ENCODE measurements at regions not wholly inside any gene's neighbourhood (a gene's known extent, or its start where the extent isn't known, plus 50 kb on each side); places are given as distances from the start of the nearest gene placed in this dataset.

- no peak for DNase-seq
Observed at GRCh38 chr12:126139355-126139754, 1074.1 kb downstream of the AACS start.

GRCh38 chr12:126144603-126145002 is 1079.4 kb downstream of the AACS start:
- DNase-seq = no peak

- no peak for DNase-seq
Observed at GRCh38 chr12:126147321-126147720, 1082.1 kb downstream of the AACS start.

GRCh38 chr12:126156806-126157574 is 1091.8 kb downstream of the AACS start:
- no peak for DNase-seq

GRCh38 chr12:126157575-126157966 is 1092.3 kb downstream of the AACS start:
- no peak for DNase-seq

- DNase-seq = no peak
Observed at GRCh38 chr12:126159139-126159538, 1093.9 kb downstream of the AACS start.

GRCh38 chr12:126160912-126161311 is 1095.7 kb downstream of the AACS start:
- no peak for DNase-seq

GRCh38 chr12:126163984-126164383 is 1098.7 kb downstream of the AACS start:
- no peak for DNase-seq

- DNase-seq = no peak
Observed at GRCh38 chr12:126171937-126172559, 1106.8 kb downstream of the AACS start.

GRCh38 chr12:126182619-126183236 is 1117.5 kb downstream of the AACS start:
- DNase-seq = no peak

GRCh38 chr12:126185025-126185424 is 1119.8 kb downstream of the AACS start:
- no peak for DNase-seq

GRCh38 chr12:126189856-126190255 is 1124.6 kb downstream of the AACS start:
- no peak for DNase-seq

- DNase-seq = no peak
Observed at GRCh38 chr12:126191031-126191891, 1126.0 kb downstream of the AACS start.

GRCh38 chr12:126191949-126192348 is 1126.7 kb downstream of the AACS start:
- no peak for DNase-seq

- DNase-seq = no peak
Observed at GRCh38 chr12:126193190-126193589, 1128.0 kb downstream of the AACS start.

GRCh38 chr12:126196263-126196662 is 1131.0 kb downstream of the AACS start:
- DNase-seq = no peak

GRCh38 chr12:126198516-126198915 is 1133.3 kb downstream of the AACS start:
- no peak for DNase-seq

- DNase-seq = no peak
Observed at GRCh38 chr12:126198966-126199692, 1133.9 kb downstream of the AACS start.

- no peak for DNase-seq
Observed at GRCh38 chr12:126201981-126202537, 1136.8 kb downstream of the AACS start.

- no peak for DNase-seq
Observed at GRCh38 chr12:126204326-126204725, 1139.1 kb downstream of the AACS start.

GRCh38 chr12:126210026-126210425 is 1144.8 kb downstream of the AACS start:
- DNase-seq = no peak

GRCh38 chr12:126210448-126210847 is 1145.2 kb downstream of the AACS start:
- no peak for DNase-seq
